H9 (cell line): ENCODE measurements at regions not wholly inside any gene's neighbourhood (a gene's known extent, or its start where the extent isn't known, plus 50 kb on each side); places are given as distances from the start of the nearest gene placed in this dataset.

ENCODE experiments used
- DNase-seq: peaks from one replicate; pipeline ENCODE4 v3.0.0-alpha.2; 2017
- H2AFZ ChIP-seq: one replicate; pipeline ENCODE4 v1.6.1; 2013; ENCODE audit warnings: mild to moderate bottlenecking, low read length, control low read depth, moderate library complexity
- H2AK5ac ChIP-seq: 2 replicates; pipeline ENCODE4 v1.6.1; 2013; ENCODE audit warnings: low read length, control low read depth, mixed read lengths; ENCODE audit not compliant: insufficient read length
- H2BK120ac ChIP-seq: one replicate; pipeline ENCODE4 v1.6.1; 2013; ENCODE audit warnings: low read depth, mild to moderate bottlenecking, low read length, control low read depth, inconsistent platforms; ENCODE audit not compliant: poor library complexity, severe bottlenecking
- H2BK12ac ChIP-seq: 2 replicates; pipeline ENCODE4 v1.6.1; 2013; ENCODE audit warnings: low read length, control low read depth, mixed read lengths, low read depth; ENCODE audit not compliant: insufficient read length
- H2BK15ac ChIP-seq: 2 replicates; pipeline ENCODE4 v1.6.1; 2013; ENCODE audit warnings: low read depth, low read length, control low read depth
- H2BK20ac ChIP-seq: one replicate; pipeline ENCODE4 v1.6.1; 2013; ENCODE audit warnings: low read depth, mild to moderate bottlenecking, low read length, control low read depth, inconsistent platforms; ENCODE audit not compliant: poor library complexity, severe bottlenecking
- H2BK5ac ChIP-seq: 2 replicates; pipeline ENCODE4 v1.6.1; 2013; ENCODE audit warnings: low read length, control low read depth, mixed read lengths; ENCODE audit not compliant: insufficient read length
- H3K14ac ChIP-seq: 2 replicates; pipeline ENCODE4 v1.6.1; 2013; ENCODE audit warnings: low read length, control low read depth; ENCODE audit not compliant: insufficient read depth
- H3K18ac ChIP-seq: 2 replicates; pipeline ENCODE4 v1.6.1; 2013; ENCODE audit warnings: low read depth, mild to moderate bottlenecking, mixed read lengths, low read length, control low read depth; ENCODE audit not compliant: insufficient read length
- H3K23ac ChIP-seq: 2 replicates; pipeline ENCODE4 v1.6.1; 2013; ENCODE audit warnings: low read length, control low read depth, mixed read lengths, low read depth; ENCODE audit not compliant: insufficient read length
- H3K23me2 ChIP-seq: 2 replicates; pipeline ENCODE4 v1.6.1; 2013; ENCODE audit warnings: low read depth, mild to moderate bottlenecking, mixed read lengths, low read length, control low read depth; ENCODE audit not compliant: insufficient read length, poor library complexity, severe bottlenecking
- H3K27ac ChIP-seq: 2 replicates; pipeline ENCODE4 v1.5.1; 2013; ENCODE audit warnings: low read length, control low read depth, mixed read lengths, low read depth; ENCODE audit not compliant: insufficient read length
- H3K27me3 ChIP-seq: 2 replicates; pipeline ENCODE4 v1.6.1; 2013; ENCODE audit warnings: low read length, control low read depth, inconsistent platforms; ENCODE audit not compliant: insufficient read depth
- H3K4ac ChIP-seq: 2 replicates; pipeline ENCODE4 v1.6.1; 2013; ENCODE audit warnings: low read depth, mild to moderate bottlenecking, control low read depth, inconsistent platforms, low read length, moderate library complexity
- H3K4me1 ChIP-seq: 2 replicates; pipeline ENCODE4 v1.6.1; 2013; ENCODE audit warnings: low read length, control low read depth, inconsistent platforms; ENCODE audit not compliant: insufficient read depth
- H3K4me2 ChIP-seq: 2 replicates; pipeline ENCODE4 v1.6.1; 2013; ENCODE audit warnings: low read length, control low read depth, mixed read lengths; ENCODE audit not compliant: insufficient read length, insufficient read depth
- H3K56ac ChIP-seq: 2 replicates; pipeline ENCODE4 v1.6.1; 2013; ENCODE audit warnings: low read depth, mild to moderate bottlenecking, mixed read lengths, low read length, control low read depth; ENCODE audit not compliant: insufficient read length
- H3K79me1 ChIP-seq: 2 replicates; pipeline ENCODE4 v1.6.1; 2013; ENCODE audit warnings: low read depth, mild to moderate bottlenecking, moderate library complexity, low read length, control low read depth, inconsistent platforms; ENCODE audit not compliant: insufficient read depth, poor library complexity, severe bottlenecking
- H3K79me2 ChIP-seq: 2 replicates; pipeline ENCODE4 v1.6.1; 2013; ENCODE audit warnings: low read length, control low read depth, inconsistent platforms; ENCODE audit not compliant: insufficient read depth
- H3K9ac ChIP-seq: 2 replicates; pipeline ENCODE4 v1.6.1; 2013; ENCODE audit warnings: low read length, control low read depth, mixed read lengths; ENCODE audit not compliant: insufficient read length; ENCODE audit errors: extremely low read depth
- H3K9me3 ChIP-seq: one replicate; pipeline ENCODE4 v1.6.1; 2013; ENCODE audit warnings: low read depth, low read length, inconsistent platforms; ENCODE audit not compliant: control insufficient read depth
- H3T11ph ChIP-seq: one replicate; pipeline ENCODE4 v1.6.1; 2013; ENCODE audit warnings: mild to moderate bottlenecking, low read length, control low read depth, inconsistent platforms
- H4K20me1 ChIP-seq: one replicate; pipeline ENCODE4 v1.6.1; 2013; ENCODE audit not compliant: control insufficient read depth, insufficient read length, insufficient read depth
- H4K5ac ChIP-seq: 2 replicates; pipeline ENCODE4 v1.6.1; 2013; ENCODE audit warnings: low read depth, mild to moderate bottlenecking, mixed read lengths, low read length, control low read depth; ENCODE audit not compliant: insufficient read length
- H4K8ac ChIP-seq: replicated peaks from 2 replicates; pipeline ENCODE4 v1.6.1; 2013; ENCODE audit warnings: low read length, control low read depth, mixed read lengths, low read depth; ENCODE audit not compliant: insufficient read length
- H4K91ac ChIP-seq: 2 replicates; pipeline ENCODE4 v1.6.1; 2013; ENCODE audit warnings: low read depth, mild to moderate bottlenecking, moderate library complexity, mixed read lengths, low read length, control low read depth; ENCODE audit not compliant: insufficient read length
- H3K27ac Mint-ChIP-seq, 3 experiments: 2 replicates in 2 of 3; 3 replicates in 1 of 3; pipeline ENCODE4 v1.8.0; 2020 to 2021; ENCODE audit warnings: mixed read lengths in 3 of 3, mild to moderate bottlenecking in 1 of 3, moderate library complexity in 1 of 3
- H3K27me3 Mint-ChIP-seq: 2 replicates; pipeline ENCODE4 v1.8.0; 2021; ENCODE audit warnings: low read depth, mild to moderate bottlenecking, moderate library complexity, mixed read lengths
- H3K36me3 Mint-ChIP-seq, 3 experiments: 2 replicates in 2 of 3; 3 replicates in 1 of 3; pipeline ENCODE4 v1.8.0; 2020 to 2021; ENCODE audit warnings: low read depth in 3 of 3, mixed read lengths in 3 of 3; ENCODE audit not compliant: insufficient read depth in 1 of 3
- H3K4me1 Mint-ChIP-seq, 2 experiments: 2 replicates each; pipeline ENCODE4 v1.8.0; 2020; ENCODE audit warnings: mixed read lengths in 2 of 2
- H3K4me3 Mint-ChIP-seq, 2 experiments: 2 replicates in 1 of 2; 3 replicates in 1 of 2; pipeline ENCODE4 v1.8.0; 2020 to 2021; ENCODE audit warnings: mild to moderate bottlenecking in 2 of 2, mixed read lengths in 2 of 2, moderate library complexity in 1 of 2
- H3K9me3 Mint-ChIP-seq, 2 experiments: 2 replicates in 1 of 2; 3 replicates in 1 of 2; pipeline ENCODE4 v1.8.0; 2020; ENCODE audit warnings: mild to moderate bottlenecking in 2 of 2, mixed read lengths in 2 of 2, moderate library complexity in 1 of 2
- WGBS: extraction: QIAGEN DNeasy Blood & Tissue Kit; methylation state at CpG from one replicate; pipeline ENCODE4 v1.1.7; 2013; ENCODE audit warnings: missing lambda C conversion rate, low lambda C conversion rate, mixed read lengths; ENCODE audit not compliant: insufficient read length; ENCODE audit errors: extremely low coverage; 5-methylcytosine and 5-hydroxymethylcytosine counted together
- TF ChIP-seq, protein P1 (sequence below): fragments of 200-600 bp; sonication (generic); conservative IDR thresholded peaks from 3 replicates; pipeline ENCODE4 v1.8.0; 2021; ENCODE audit warnings: antibody characterized with exemption, mild to moderate bottlenecking

DNA sequence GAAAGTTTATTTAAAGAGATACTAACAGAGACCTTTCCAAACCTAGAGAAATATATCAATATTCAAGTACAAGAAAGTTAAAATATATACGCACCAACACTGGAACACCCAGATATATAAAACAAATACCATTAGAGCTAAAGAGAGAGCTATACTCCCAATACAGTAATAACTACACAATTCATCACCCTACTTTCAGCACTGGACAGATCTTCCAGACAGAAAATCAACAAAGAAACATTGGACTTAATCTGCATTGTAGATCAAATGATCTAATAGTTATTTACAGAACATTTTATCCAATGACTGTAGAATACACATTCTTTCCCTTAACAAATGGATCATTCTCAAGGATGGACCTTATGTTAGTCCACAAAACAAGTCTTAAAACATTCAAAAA, 311.9 kb downstream of the METTL15 start:
- Mint-ChIP-seq H3K4me3 (no peak overlapping the region), H3K9me3 (peaks cover 2 to 6% of the 10 kb centered on the region in 2 experiments; a peak in 2 of 5 replicates), H3K36me3 (no peaks in the 10 kb centered on the region), H3K4me1 (no peaks in the 10 kb centered on the region), H3K27me3 (no peaks in the 10 kb centered on the region; the same call in 1 of the 2 replicates), H3K27ac (no peak overlapping the region)
- no peaks in the 10 kb centered on the region for H3K79me1 ChIP-seq
- no peaks in the 10 kb centered on the region for H4K20me1 ChIP-seq
- WGBS: no CpG with 5 or more reads among the region's 1 CpG
- H3K18ac ChIP-seq: no peak overlapping the region
- no peak overlapping the region for H4K8ac ChIP-seq
- no peak overlapping the region for H3K56ac ChIP-seq
- TF ChIP-seq, protein P1, sequence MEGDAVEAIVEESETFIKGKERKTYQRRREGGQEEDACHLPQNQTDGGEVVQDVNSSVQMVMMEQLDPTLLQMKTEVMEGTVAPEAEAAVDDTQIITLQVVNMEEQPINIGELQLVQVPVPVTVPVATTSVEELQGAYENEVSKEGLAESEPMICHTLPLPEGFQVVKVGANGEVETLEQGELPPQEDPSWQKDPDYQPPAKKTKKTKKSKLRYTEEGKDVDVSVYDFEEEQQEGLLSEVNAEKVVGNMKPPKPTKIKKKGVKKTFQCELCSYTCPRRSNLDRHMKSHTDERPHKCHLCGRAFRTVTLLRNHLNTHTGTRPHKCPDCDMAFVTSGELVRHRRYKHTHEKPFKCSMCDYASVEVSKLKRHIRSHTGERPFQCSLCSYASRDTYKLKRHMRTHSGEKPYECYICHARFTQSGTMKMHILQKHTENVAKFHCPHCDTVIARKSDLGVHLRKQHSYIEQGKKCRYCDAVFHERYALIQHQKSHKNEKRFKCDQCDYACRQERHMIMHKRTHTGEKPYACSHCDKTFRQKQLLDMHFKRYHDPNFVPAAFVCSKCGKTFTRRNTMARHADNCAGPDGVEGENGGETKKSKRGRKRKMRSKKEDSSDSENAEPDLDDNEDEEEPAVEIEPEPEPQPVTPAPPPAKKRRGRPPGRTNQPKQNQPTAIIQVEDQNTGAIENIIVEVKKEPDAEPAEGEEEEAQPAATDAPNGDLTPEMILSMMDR: no peak
- H3K4me1 ChIP-seq: no peaks in the 10 kb centered on the region
- H3K4me2 ChIP-seq: no peak overlapping the region
- H3K27me3 ChIP-seq: no peaks in the 10 kb centered on the region
- H4K5ac ChIP-seq: no peak overlapping the region
- no peak overlapping the region for H2AK5ac ChIP-seq
- H3K79me2 ChIP-seq: no peaks in the 10 kb centered on the region
- no peak overlapping the region for H2BK5ac ChIP-seq
- no peak overlapping the region for H2AFZ ChIP-seq
- H3T11ph ChIP-seq: no peak overlapping the region
- H2BK120ac ChIP-seq: no peak overlapping the region
- no peak overlapping the region for H3K27ac ChIP-seq
- no peak overlapping the region for H3K14ac ChIP-seq
- no peaks in the 10 kb centered on the region for H3K9me3 ChIP-seq
- no peak overlapping the region for H3K23ac ChIP-seq
- no peak overlapping the region for H2BK15ac ChIP-seq
- no peak overlapping the region for H3K9ac ChIP-seq
- no peak overlapping the region for H4K91ac ChIP-seq
- no peak overlapping the region for H2BK20ac ChIP-seq
- no peak overlapping the region for H3K4ac ChIP-seq
- H2BK12ac ChIP-seq: no peak overlapping the region
- H3K23me2 ChIP-seq: no peaks in the 10 kb centered on the region
- DNase-seq: no peak
